Neural cell (in vitro differentiated cells): ENCODE measurements at regions not wholly inside any gene's neighbourhood (a gene's known extent, or its start where the extent isn't known, plus 50 kb on each side); places are given as distances from the start of the nearest gene placed in this dataset.

Experiments
- H2AFZ ChIP-seq: fragments of 200-600, 300-800 bp; sonication (generic), shearing (Covaris generic); 2 replicates; pipeline ENCODE4 v1.6.0; 2014; ENCODE audit warnings: low read depth, mild to moderate bottlenecking, antibody characterized with exemption, low read length, moderate library complexity
- H3F3A ChIP-seq: fragments of 200-600 bp; shearing (Covaris generic); 2 replicates; pipeline ENCODE4 v1.6.1; 2016; ENCODE audit warnings: mild to moderate bottlenecking, moderate library complexity, mixed read lengths, antibody characterized with exemption, low read length; ENCODE audit not compliant: insufficient read depth, poor library complexity, severe bottlenecking
- H3K27ac ChIP-seq: fragments of 200-600, 300-800 bp; sonication (generic), shearing (Covaris generic); 2 replicates; pipeline ENCODE4 v1.5.1; 2014; ENCODE audit warnings: mild to moderate bottlenecking, low read length, moderate library complexity
- H3K27me3 ChIP-seq: fragments of 300-800, 200-600 bp; sonication (generic), shearing (Covaris generic); 2 replicates; pipeline ENCODE4 v1.6.0; 2014; ENCODE audit warnings: mild to moderate bottlenecking, low read depth, low read length, moderate library complexity; ENCODE audit not compliant: insufficient read depth
- H3K36me3 ChIP-seq: fragments of 300-800, 200-600 bp; sonication (generic), shearing (Covaris generic); 2 replicates; pipeline ENCODE4 v1.5.1; 2014; ENCODE audit warnings: mild to moderate bottlenecking, antibody characterized with exemption, low read length, moderate library complexity; ENCODE audit not compliant: insufficient read depth
- H3K4me2 ChIP-seq: fragments of 300-800, 200-600 bp; sonication (generic), shearing (Covaris generic); 2 replicates; pipeline ENCODE4 v1.6.0; 2014; ENCODE audit warnings: mild to moderate bottlenecking, low read length
- H3K4me3 ChIP-seq: fragments of 300-800, 200-600 bp; sonication (generic), shearing (Covaris generic); 2 replicates; pipeline ENCODE4 v1.5.1; 2014; ENCODE audit warnings: mild to moderate bottlenecking, low read length, moderate library complexity
- H3K79me2 ChIP-seq: fragments of 200-600 bp; shearing (Covaris generic); replicated peaks from 2 replicates; pipeline ENCODE4 v1.6.0; 2014; ENCODE audit warnings: mild to moderate bottlenecking, low read length, moderate library complexity; ENCODE audit not compliant: insufficient read depth
- H3K9ac ChIP-seq: fragments of 300-800, 200-600 bp; sonication (generic), shearing (Covaris generic); 2 replicates; pipeline ENCODE4 v1.6.1; 2016; ENCODE audit warnings: mild to moderate bottlenecking, low read length, mixed read lengths
- H3K9me2 ChIP-seq: fragments of 200-600 bp; shearing (Covaris generic); 2 replicates; pipeline ENCODE4 v1.6.1; 2016; ENCODE audit warnings: mild to moderate bottlenecking, low read length, mixed read lengths; ENCODE audit not compliant: insufficient read depth
- H3K9me3 ChIP-seq: fragments of 200-600, 300-800 bp; sonication (generic), shearing (Covaris generic); 2 replicates; pipeline ENCODE4 v1.6.1; 2016; ENCODE audit warnings: mild to moderate bottlenecking, mixed run types, low read length, moderate library complexity, mixed read lengths
- H4K20me1 ChIP-seq: fragments of 200-600 bp; shearing (Covaris generic); 2 replicates; pipeline ENCODE4 v1.6.1; 2016; ENCODE audit warnings: mild to moderate bottlenecking, mixed run types; ENCODE audit not compliant: insufficient read depth
- EP300 ChIP-seq: fragments of 450-650 bp; conservative IDR thresholded peaks from 2 replicates; pipeline ENCODE4 v1.6.1; 2014; ENCODE audit warnings: antibody characterized with exemption, mild to moderate bottlenecking, moderate library complexity; ENCODE audit not compliant: poor library complexity, severe bottlenecking
- EZH2 ChIP-seq: fragments of 200-600, 300-800 bp; shearing (Covaris generic), sonication (generic); IDR thresholded peaks from 2 replicates; pipeline ENCODE4 v1.6.1; 2014; ENCODE audit warnings: antibody characterized with exemption, low read length, borderline replicate concordance, mild to moderate bottlenecking; ENCODE audit not compliant: insufficient read depth, poor library complexity, severe bottlenecking
- MXI1 ChIP-seq: fragments of 450-650 bp; conservative IDR thresholded peaks from 2 replicates; pipeline ENCODE4 v1.6.1; 2014; ENCODE audit warnings: antibody characterized with exemption, mild to moderate bottlenecking; ENCODE audit not compliant: poor library complexity, severe bottlenecking
- POLR2AphosphoS5 ChIP-seq: IDR thresholded peaks from 2 replicates; pipeline ENCODE4 v1.6.1; 2012
- RAD21 ChIP-seq: fragments of 450-650 bp; conservative IDR thresholded peaks from 2 replicates; pipeline ENCODE4 v1.6.1; 2014; ENCODE audit warnings: antibody characterized with exemption, mild to moderate bottlenecking, moderate library complexity
- SMC3 ChIP-seq: fragments of 450-650 bp; conservative IDR thresholded peaks from 2 replicates; pipeline ENCODE4 v1.6.1; 2014; ENCODE audit warnings: antibody characterized with exemption, mild to moderate bottlenecking, moderate library complexity; ENCODE audit not compliant: poor library complexity
- TAF1 ChIP-seq: IDR thresholded peaks from 2 replicates; pipeline ENCODE4 v1.6.1; 2012; ENCODE audit warnings: low read depth
- TF ChIP-seq, protein P1 (sequence below): fragments of 450-650 bp; IDR thresholded peaks from 2 replicates; pipeline ENCODE4 v1.5.1; 2014; ENCODE audit warnings: antibody characterized with exemption, mild to moderate bottlenecking, moderate library complexity; ENCODE audit not compliant: poor library complexity, severe bottlenecking
- TF ChIP-seq, protein P2 (sequence below): IDR thresholded peaks from 2 replicates; pipeline ENCODE4 v1.6.1; 2012; ENCODE audit warnings: borderline replicate concordance

- no peak overlapping the region for H3K4me2 ChIP-seq
- H3K4me3 ChIP-seq: no peak overlapping the region
- H3K36me3 ChIP-seq: no peaks in the 10 kb centered on the region
- no peaks in the 10 kb centered on the region for H4K20me1 ChIP-seq
- no peak overlapping the region for H3K27ac ChIP-seq
- H3K79me2 ChIP-seq: no peaks in the 10 kb centered on the region
- no peak overlapping the region for H2AFZ ChIP-seq
- H3K9me3 ChIP-seq: no peaks in the 10 kb centered on the region
- H3K27me3 ChIP-seq: no peaks in the 10 kb centered on the region
- TF ChIP-seq, protein P1, sequence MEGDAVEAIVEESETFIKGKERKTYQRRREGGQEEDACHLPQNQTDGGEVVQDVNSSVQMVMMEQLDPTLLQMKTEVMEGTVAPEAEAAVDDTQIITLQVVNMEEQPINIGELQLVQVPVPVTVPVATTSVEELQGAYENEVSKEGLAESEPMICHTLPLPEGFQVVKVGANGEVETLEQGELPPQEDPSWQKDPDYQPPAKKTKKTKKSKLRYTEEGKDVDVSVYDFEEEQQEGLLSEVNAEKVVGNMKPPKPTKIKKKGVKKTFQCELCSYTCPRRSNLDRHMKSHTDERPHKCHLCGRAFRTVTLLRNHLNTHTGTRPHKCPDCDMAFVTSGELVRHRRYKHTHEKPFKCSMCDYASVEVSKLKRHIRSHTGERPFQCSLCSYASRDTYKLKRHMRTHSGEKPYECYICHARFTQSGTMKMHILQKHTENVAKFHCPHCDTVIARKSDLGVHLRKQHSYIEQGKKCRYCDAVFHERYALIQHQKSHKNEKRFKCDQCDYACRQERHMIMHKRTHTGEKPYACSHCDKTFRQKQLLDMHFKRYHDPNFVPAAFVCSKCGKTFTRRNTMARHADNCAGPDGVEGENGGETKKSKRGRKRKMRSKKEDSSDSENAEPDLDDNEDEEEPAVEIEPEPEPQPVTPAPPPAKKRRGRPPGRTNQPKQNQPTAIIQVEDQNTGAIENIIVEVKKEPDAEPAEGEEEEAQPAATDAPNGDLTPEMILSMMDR: no peak
- TF ChIP-seq RAD21 (no peak), TAF1 (no peak), EZH2 (no peak), EP300 (no peak), MXI1 (no peak), SMC3 (no peak), POLR2AphosphoS5 (no peak)
- TF ChIP-seq, protein P2, sequence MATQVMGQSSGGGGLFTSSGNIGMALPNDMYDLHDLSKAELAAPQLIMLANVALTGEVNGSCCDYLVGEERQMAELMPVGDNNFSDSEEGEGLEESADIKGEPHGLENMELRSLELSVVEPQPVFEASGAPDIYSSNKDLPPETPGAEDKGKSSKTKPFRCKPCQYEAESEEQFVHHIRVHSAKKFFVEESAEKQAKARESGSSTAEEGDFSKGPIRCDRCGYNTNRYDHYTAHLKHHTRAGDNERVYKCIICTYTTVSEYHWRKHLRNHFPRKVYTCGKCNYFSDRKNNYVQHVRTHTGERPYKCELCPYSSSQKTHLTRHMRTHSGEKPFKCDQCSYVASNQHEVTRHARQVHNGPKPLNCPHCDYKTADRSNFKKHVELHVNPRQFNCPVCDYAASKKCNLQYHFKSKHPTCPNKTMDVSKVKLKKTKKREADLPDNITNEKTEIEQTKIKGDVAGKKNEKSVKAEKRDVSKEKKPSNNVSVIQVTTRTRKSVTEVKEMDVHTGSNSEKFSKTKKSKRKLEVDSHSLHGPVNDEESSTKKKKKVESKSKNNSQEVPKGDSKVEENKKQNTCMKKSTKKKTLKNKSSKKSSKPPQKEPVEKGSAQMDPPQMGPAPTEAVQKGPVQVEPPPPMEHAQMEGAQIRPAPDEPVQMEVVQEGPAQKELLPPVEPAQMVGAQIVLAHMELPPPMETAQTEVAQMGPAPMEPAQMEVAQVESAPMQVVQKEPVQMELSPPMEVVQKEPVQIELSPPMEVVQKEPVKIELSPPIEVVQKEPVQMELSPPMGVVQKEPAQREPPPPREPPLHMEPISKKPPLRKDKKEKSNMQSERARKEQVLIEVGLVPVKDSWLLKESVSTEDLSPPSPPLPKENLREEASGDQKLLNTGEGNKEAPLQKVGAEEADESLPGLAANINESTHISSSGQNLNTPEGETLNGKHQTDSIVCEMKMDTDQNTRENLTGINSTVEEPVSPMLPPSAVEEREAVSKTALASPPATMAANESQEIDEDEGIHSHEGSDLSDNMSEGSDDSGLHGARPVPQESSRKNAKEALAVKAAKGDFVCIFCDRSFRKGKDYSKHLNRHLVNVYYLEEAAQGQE: no peak
- no peak overlapping the region for H3K9ac ChIP-seq
- no peaks in the 10 kb centered on the region for H3F3A ChIP-seq
- H3K9me2 ChIP-seq: no peaks in the 10 kb centered on the region
These were observed 53.0 kb upstream of the ALDH1B1 start for GRCh38 chr9:38339496-38339895.

DNA sequence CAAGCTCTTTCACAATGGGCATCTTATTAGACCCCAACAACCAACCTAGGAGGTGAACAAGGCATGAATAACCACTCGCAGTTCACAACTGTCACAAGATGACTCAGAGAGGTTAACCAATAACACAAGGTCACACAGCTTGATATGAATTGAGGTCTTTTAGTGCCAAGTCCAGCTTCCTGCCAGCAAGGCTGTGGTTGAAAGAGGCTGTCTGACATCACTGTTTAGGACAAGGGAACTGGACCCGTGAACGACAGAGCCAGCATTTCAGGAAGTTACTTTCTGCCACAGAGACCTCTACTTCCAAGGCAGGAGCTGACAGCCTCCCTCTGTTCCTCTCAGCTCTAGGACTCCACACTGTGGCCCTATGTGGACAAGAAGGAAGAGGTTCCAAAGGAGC, 53.4 kb upstream of the ALDH1B1 start:
- H3K36me3 ChIP-seq: no peaks in the 10 kb centered on the region
- no peak overlapping the region for H3K4me3 ChIP-seq
- H3K9ac ChIP-seq: no peak overlapping the region
- no peaks in the 10 kb centered on the region for H3K79me2 ChIP-seq
- no peaks in the 10 kb centered on the region for H3K9me2 ChIP-seq
- no peaks in the 10 kb centered on the region for H3K27me3 ChIP-seq
- H3K27ac ChIP-seq: no peak overlapping the region
- no peaks in the 10 kb centered on the region for H3K9me3 ChIP-seq
- no peak overlapping the region for H2AFZ ChIP-seq
- no peaks in the 10 kb centered on the region for H3F3A ChIP-seq
- TF ChIP-seq EP300: no peak
- no peak for TF ChIP-seq EZH2
- no peak for TF ChIP-seq SMC3
- TF ChIP-seq, protein P1: no peak
- TF ChIP-seq TAF1: no peak
- TF ChIP-seq MXI1: no peak
- TF ChIP-seq, protein P2: no peak
- no peak for TF ChIP-seq POLR2AphosphoS5
- no peak for TF ChIP-seq RAD21
- no peak overlapping the region for H3K4me2 ChIP-seq
- no peaks in the 10 kb centered on the region for H4K20me1 ChIP-seq
